ENCODE measurements at regions not wholly inside any gene's neighbourhood (a gene's known extent, or its start where the extent isn't known, plus 50 kb on each side); places are given as distances from the start of the nearest gene placed in this dataset.
"Not testable (repeated sequence)": the region's sequence is repeated elsewhere in the genome, so short reads cannot be mapped to it uniquely, and the experiment has no call there.

DNA sequence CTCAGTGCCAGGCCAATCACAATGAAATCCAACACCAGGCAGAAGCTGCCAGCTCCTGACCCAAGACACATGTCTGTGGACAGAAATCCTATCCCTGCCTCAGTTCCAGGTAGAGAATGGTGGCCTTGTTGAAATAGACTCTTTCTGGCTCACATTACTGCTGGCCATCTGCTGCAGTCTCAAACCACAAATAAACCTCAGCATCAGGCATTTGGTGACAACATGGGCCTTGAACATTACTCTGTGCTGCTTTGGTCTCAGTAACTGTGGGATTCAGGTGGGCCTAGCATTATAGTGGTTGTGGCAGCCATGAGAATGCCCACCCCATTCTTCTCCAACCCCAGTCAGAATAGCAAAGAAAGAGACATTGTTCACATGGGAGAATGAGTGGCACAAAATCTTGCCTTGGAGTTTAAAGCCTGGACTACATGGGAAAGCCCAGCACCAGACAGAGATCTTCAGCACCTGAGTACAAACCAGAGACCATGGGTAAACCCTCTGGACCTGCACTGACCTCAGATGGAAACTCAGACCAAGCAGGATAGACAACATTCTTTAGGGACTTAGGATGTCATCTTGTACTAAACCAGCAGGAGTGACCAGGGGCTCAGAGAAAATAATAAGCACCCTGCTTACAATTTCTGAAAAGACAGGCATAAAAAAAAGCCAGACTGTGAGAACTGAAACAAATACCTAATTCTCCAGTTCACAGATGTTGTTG is 50.4 kb upstream of the TRAM1L1 start:
- no peak for DNase-seq (ENCODE audit: low spot score)

DNA sequence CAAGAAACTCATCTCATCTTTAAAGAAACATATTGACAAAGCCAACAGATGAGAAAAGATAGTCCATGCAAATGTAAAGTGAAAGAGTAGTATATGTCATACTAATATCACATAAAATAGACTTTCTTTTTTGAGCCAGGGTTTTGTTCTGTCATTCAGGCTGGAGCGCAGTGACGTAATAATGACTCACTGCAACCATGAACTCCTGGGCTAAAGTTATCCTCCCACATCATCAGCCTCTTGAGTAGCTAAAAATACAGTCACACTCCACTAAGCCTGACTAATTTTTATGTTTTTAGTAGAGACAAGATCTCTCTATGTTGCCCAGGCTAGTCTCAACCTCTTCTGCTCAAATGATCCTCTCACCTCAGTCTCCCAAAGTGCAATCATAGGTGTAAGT is 51.8 kb upstream of the TRAM1L1 start:
- peak; percentile 49 for DNase-seq (ENCODE audit: low spot score)

- DNase-seq (ENCODE audit: low spot score): not testable (repeated sequence)
Observed at GRCh38 chr4:117138732-117139131, 53.4 kb upstream of the TRAM1L1 start.

DNA sequence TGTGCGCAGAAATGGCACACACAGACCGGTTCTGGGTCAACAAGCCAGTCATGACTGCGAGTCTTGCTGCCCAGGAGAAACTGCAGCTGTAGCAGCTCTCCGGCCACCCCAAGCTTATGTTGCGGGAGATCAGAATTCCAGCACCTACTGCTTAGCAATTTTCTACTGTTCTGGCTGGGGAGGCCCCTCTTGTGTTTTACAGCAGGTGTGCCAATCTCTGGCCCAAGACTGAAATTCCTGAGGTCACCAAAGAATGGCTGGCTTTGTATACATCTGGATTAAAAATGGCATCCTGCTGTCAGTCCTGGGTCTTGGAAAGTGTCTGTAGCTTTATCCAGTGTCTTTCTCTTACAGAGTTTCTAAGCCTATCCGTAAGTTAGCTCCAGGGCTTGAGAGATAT is 68.9 kb upstream of the TRAM1L1 start:
- no peak for DNase-seq (ENCODE audit: low spot score)

GRCh38 chr4:117156806-117157205 is 71.4 kb upstream of the TRAM1L1 start:
- DNase-seq (ENCODE audit: low spot score): no peak

GRCh38 chr4:117157360-117157759 is 72.0 kb upstream of the TRAM1L1 start:
- DNase-seq (ENCODE audit: low spot score): no peak

DNA sequence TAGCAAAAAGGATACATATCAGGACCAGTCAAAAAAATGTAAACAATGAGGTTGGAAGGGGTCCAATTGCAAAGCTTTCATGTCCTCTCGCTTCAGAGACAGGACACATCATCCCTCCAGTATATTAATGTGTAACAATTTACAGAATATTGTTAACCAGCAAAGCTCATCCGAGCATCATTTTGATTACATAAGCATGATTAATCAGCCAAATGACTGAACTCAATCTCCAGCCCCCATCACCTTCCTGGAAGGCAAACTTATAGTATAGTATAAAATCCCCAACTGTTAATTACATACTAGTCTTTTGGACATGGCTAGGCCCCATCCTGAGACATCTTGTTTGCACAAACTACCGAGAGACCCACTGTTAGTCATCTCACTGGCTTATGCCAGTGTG is 77.6 kb upstream of the TRAM1L1 start:
- no peak for DNase-seq (ENCODE audit: low spot score)

GRCh38 chr4:117164338-117164737 is 79.0 kb upstream of the TRAM1L1 start:
- DNase-seq (ENCODE audit: low spot score): no peak

GRCh38 chr4:117175369-117175768 is 90.0 kb upstream of the TRAM1L1 start:
- DNase-seq (ENCODE audit: low spot score): not testable (repeated sequence)

GRCh38 chr4:117203231-117203630 is 117.9 kb upstream of the TRAM1L1 start:
- no peak for DNase-seq (ENCODE audit: low spot score)

- no peak for DNase-seq (ENCODE audit: low spot score)
Observed at GRCh38 chr4:117210551-117210950, 125.2 kb upstream of the TRAM1L1 start.

- DNase-seq (ENCODE audit: low spot score): no peak
Observed at GRCh38 chr4:117224256-117224655, 138.9 kb upstream of the TRAM1L1 start.

- no peak for DNase-seq (ENCODE audit: low spot score)
Observed at GRCh38 chr4:117225471-117225870, 140.1 kb upstream of the TRAM1L1 start.

DNA sequence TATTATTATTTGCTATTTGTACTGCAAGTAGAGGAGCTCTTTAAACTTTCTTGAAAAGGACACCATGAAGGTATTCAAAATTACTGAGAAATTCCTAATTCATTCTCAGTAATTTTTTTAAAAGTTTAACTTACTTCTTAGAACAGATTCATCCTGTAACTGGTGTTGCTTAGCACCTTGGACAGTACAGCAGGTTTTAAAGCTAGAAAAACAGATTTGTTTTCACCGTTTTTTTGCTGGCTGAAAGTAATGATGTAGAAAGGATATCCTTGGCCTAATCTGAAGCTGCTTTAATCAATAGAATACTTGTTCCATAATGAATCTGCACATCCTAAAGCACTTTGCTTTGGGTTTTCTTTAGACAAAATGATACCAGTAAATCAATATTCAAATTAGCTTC is 142.5 kb upstream of the TRAM1L1 start:
- no peak for DNase-seq (ENCODE audit: low spot score)

DNA sequence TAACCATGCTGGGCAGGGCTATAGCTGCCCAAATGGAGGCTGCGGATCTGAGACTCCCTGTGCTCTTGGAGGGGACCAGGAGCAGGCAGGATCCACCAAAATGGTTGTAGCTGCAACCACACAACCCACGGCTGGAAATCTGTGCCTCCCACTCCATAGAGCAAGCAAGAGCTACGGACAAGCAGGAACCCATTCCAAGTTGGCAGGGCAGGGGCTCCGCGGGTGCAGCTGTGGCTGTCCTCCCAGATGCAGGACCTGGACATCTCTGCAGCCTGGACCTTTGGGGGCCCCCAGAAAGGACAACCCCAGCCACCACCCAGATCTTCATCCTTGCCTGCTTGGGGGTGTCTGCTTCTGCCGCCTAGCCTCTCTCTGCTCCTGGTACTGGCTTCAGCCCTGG is 154.1 kb upstream of the TRAM1L1 start:
- no peak for DNase-seq (ENCODE audit: low spot score)

GRCh38 chr4:117249333-117249732 is 164.0 kb upstream of the TRAM1L1 start:
- no peak for DNase-seq (ENCODE audit: low spot score)

GRCh38 chr4:117264072-117264471 is 178.7 kb upstream of the TRAM1L1 start:
- DNase-seq (ENCODE audit: low spot score): no peak

- no peak for DNase-seq (ENCODE audit: low spot score)
Observed at GRCh38 chr4:117267317-117267716, 181.9 kb upstream of the TRAM1L1 start.

DNA sequence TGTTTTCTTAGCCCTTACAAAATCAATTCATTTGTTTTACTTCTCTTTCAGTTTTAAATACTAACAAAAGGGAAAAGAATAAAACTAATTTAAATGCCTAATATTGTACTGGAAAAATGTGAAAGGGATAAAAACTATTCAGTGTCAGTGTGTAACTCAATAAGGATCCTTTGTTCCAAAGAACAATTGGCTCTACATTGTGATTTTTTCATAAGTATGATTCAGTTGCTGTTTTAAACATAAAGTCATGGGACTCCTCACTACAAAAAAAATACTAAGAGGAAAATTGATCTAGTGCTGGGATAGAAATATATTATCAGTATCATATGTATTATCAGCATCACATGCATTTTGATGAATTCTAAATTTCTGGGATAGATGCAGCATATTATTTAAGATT is 199.4 kb upstream of the TRAM1L1 start:
- DNase-seq (ENCODE audit: low spot score): peak; percentile 81

DNA sequence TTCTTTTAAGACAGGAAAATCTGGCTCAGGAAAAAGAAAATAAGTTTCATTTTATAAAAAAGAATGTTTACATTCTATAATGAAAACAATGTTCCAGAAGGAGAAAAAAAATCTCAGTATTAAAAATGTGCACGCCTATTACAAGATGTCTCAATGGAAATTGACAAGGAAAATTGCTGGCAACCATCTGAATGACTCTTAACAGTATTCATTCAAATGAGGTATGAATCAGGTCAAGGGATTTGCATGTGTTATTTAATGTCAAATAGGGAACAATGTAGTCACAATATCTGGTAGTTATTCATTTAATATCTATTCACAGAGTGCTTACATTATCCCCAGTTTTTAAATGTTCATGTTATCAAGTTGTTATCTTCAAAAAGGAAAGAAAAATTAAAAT is 208.4 kb upstream of the TRAM1L1 start:
- peak; percentile 46 for DNase-seq (ENCODE audit: low spot score)

- no peak for DNase-seq (ENCODE audit: low spot score)
Observed at GRCh38 chr4:117302226-117302625, 216.8 kb upstream of the TRAM1L1 start.

GRCh38 chr4:117311215-117311614 is 225.8 kb upstream of the TRAM1L1 start:
- no peak for DNase-seq (ENCODE audit: low spot score)

DNA sequence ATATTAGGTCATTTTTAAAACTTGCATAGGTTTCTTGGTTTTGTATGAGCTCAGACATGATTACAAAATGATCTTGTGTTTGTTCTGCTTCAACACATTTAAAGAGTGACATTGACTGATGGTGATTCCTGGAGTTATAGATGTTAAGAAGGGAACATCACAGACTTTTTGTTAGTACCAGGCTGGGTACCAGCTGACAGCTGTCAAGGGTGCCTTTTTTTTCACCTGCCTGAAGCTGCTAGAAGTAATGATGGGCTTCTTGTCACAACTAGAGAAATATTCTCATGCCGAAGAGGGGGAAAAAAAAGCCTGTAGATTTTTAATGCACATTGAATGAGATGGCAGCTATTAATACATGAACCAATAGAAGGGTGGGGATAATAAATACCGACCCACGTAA is 226.6 kb upstream of the TRAM1L1 start:
- DNase-seq (ENCODE audit: low spot score): no peak

DNA sequence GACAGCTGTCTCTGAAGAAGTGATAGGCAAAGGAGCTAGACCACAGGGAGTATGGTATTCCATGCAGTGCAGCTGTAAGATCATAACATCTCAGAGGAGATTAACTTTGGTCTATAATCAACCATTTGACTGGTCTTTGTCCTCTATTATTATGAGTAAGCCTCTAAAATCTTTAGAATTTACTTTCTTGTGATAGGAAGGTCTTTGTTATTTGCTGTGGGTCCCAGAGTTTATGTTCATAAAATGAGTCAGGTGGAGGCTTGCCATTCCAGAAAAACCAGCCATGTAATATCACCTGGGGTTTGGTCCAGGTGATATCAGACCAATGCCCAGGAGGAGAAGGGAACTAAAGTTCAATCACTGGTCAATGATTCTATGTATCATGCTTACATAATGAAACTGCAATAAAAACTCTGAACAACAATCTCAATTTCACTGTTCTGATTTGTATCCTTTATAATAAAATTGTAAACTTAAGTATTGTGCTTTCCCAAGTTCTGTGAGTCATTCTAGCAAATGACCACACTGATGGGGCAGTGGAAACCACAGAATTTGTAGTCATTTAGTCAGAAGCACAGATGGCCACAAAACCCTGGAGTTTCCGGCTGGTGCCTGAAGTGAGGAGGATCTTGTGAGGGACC is 239.6 kb upstream of the TRAM1L1 start:
- no peak for DNase-seq (ENCODE audit: low spot score)

Measured in putamen (tissue), 1 donor.